Prostate gland (tissue), 2 donors: ENCODE measurements at regions not wholly inside any gene's neighbourhood (a gene's known extent, or its start where the extent isn't known, plus 50 kb on each side); places are given as distances from the start of the nearest gene placed in this dataset.

Experiments used
- DNase-seq: peaks from one replicate; pipeline ENCODE4 v3.0.0-alpha.2; 2019; ENCODE audit warnings: low spot score
- H3K27ac ChIP-seq, 2 donors: fragments of 200-600 bp; sonication (generic); 2 replicates each; pipeline ENCODE4 v1.5.1; 2017 to 2019
- H3K27me3 ChIP-seq: fragments of 200-600 bp; sonication (generic); replicated peaks from 2 replicates; pipeline ENCODE4 v1.5.1; 2019; ENCODE audit not compliant: insufficient read depth
- H3K36me3 ChIP-seq, 2 donors: fragments of 200-600 bp; sonication (generic); 1 replicate in 1 of 2; 2 replicates in 1 of 2; pipeline versions ENCODE4 v1.5.1 to v1.8.1; 2017 to 2019
- H3K4me1 ChIP-seq: fragments of 200-600 bp; sonication (generic); replicated peaks from 2 replicates; pipeline ENCODE4 v1.5.1; 2019
- H3K4me3 ChIP-seq, 2 donors: fragments of 200-600 bp; sonication (generic); 2 replicates each; pipeline ENCODE4 v1.5.1; 2017 to 2019
- H3K9me3 ChIP-seq: fragments of 200-600 bp; sonication (generic); 2 replicates; pipeline ENCODE4 v1.5.1; 2017
- CTCF ChIP-seq, 4 experiments: fragments of 200-600 bp in 2 of 4; fragments of 450-650 bp in 2 of 4; sonication (generic) in 2 of 4; IDR thresholded peaks; 1 replicate in 3 of 4; 2 replicates in 1 of 4; pipeline ENCODE4 v1.5.1; 2016 to 2019; ENCODE audit warnings: antibody characterized with exemption in 4 of 4, mild to moderate bottlenecking in 2 of 4, moderate library complexity in 2 of 4
- POLR2A ChIP-seq: fragments of 450-650 bp; IDR thresholded peaks from one replicate; pipeline ENCODE4 v1.6.1; 2016; ENCODE audit warnings: antibody characterized with exemption, mild to moderate bottlenecking
- POLR2AphosphoS5 ChIP-seq: sonication (generic); formaldehyde crosslinking; IDR thresholded peaks from one replicate; pipeline ENCODE4 v1.6.1; 2017; ENCODE audit warnings: antibody characterized with exemption
- WGBS: methylation state at CpG from one replicate; pipeline ENCODE4 v1.1.5; 2018; 5-methylcytosine and 5-hydroxymethylcytosine counted together
- intact Hi-C: fragments of 100-400 bp; cut with DNase I; formaldehyde crosslinking; loops from one replicate; pipeline ENCODE4 v1.14.2; 2022

DNA sequence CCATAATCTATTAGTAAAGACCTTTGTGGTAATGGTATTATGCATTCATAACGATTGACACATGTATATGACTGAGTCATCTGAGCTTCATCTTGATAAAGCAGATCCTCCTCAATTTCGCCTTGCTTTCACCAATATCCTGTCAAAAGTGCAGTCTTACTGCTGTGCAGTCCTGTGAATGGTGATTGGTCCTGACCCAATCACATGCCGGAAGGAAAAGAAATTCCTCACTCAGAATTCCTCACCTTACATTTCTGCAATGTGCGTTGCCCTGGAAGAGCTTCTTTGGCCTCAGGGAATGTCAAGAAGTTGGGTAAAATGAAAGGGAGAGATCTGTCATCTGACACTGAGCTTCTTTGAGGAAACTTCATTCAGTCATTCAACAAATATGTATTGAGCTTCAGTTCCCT lies 121.0 kb upstream of the TSPAN2 start:
- intact Hi-C loops: no loop called here
- H3K4me3 ChIP-seq: no peak overlapping the region
- no peaks in the 10 kb centered on the region for H3K9me3 ChIP-seq
- H3K27ac ChIP-seq: no peak overlapping the region
- DNase-seq: no peak
- WGBS: 93% methylated on average over 4 of the region's 4 CpGs
- no peaks in the 10 kb centered on the region for H3K4me1 ChIP-seq
- TF ChIP-seq POLR2AphosphoS5 (no peak), POLR2A (no peak), CTCF (IDR thresholded peaks at IDR 0.05) (no peak)
- H3K27me3 ChIP-seq: no peaks in the 10 kb centered on the region
- no peaks in the 10 kb centered on the region for H3K36me3 ChIP-seq

DNA sequence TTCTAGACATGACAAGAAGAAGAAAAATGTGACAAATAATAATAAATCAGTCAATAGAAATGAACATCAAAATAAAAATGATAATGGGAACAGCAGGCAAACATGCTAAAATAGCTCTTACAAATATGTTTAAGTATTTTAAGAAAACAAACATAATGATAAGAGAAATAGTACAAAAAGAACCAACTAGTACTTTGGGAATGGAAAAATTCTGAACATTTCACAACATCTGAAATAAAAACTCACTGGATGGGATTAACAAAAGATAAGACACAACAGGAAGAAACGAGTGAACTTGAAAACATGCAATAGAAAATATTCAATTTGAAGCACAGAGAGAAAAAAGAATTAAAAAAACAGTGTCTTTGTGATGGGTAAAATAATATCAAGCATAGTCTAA lies 115.2 kb upstream of the TSPAN2 start:
- intact Hi-C loops: no loop called here
- WGBS: 81% methylated on average over 1 of the region's 1 CpG
- H3K27ac ChIP-seq: no peak overlapping the region
- H3K36me3 ChIP-seq: no peaks in the 10 kb centered on the region
- no peak for DNase-seq
- H3K9me3 ChIP-seq: no peaks in the 10 kb centered on the region
- no peaks in the 10 kb centered on the region for H3K27me3 ChIP-seq
- H3K4me1 ChIP-seq: no peaks in the 10 kb centered on the region
- no peak overlapping the region for H3K4me3 ChIP-seq
- TF ChIP-seq POLR2AphosphoS5 (no peak), POLR2A (no peak), CTCF (IDR thresholded peaks at IDR 0.05) (no peak)

DNA sequence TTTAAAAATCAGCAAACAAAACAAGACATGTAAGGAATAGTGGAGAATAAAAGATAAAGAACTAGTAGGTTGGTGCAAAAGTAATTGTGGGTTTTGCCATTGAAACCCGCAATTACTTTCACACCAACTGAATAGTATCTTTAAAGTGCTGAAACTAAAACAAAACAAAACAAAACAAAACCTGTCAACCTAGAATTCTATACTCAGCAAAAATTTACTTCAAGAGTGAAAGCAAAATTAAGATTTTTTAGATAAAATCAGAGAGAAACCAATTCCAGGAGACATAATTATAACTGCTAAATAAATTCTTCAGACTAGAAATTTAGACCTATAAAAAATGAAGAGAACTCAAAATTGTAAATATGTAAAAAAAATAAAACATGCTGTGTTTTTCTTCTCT lies 114.0 kb upstream of the TSPAN2 start:
- 93% methylated on average over 1 of the region's 1 CpG for WGBS
- no peak for DNase-seq

GRCh38 chr1:115201598-115201997 lies 112.3 kb upstream of the TSPAN2 start:
- no peaks in the 10 kb centered on the region for H3K36me3 ChIP-seq
- no peak overlapping the region for H3K4me3 ChIP-seq
- H3K27ac ChIP-seq: no peak overlapping the region
- no peaks in the 10 kb centered on the region for H3K27me3 ChIP-seq
- H3K9me3 ChIP-seq: no peaks in the 10 kb centered on the region
- H3K4me1 ChIP-seq: no peaks in the 10 kb centered on the region
- 97% methylated on average over 1 of the region's 1 CpG for WGBS
- intact Hi-C loops: no loop called here
- DNase-seq: no peak
- TF ChIP-seq POLR2A: no peak
- no peak for TF ChIP-seq POLR2AphosphoS5
- no peak for TF ChIP-seq CTCF (IDR thresholded peaks at IDR 0.05)

More for the DNA sequence above, 114.0 kb upstream of the TSPAN2 start:
- Histone ChIP-seq H3K4me1 (no peaks in the 10 kb centered on the region), H3K9me3 (no peaks in the 10 kb centered on the region), H3K27me3 (no peaks in the 10 kb centered on the region), H3K4me3 (no peak overlapping the region), H3K27ac (no peak overlapping the region), H3K36me3 (no peaks in the 10 kb centered on the region)
- TF ChIP-seq POLR2A (no peak), CTCF (IDR thresholded peaks at IDR 0.05) (no peak), POLR2AphosphoS5 (no peak)
- intact Hi-C loops: no loop called here

- no peaks in the 10 kb centered on the region for H3K4me1 ChIP-seq
- 62% methylated on average over 5 of the region's 5 CpGs for WGBS
- H3K27ac ChIP-seq: no peak overlapping the region
Measured at GRCh38 chr1:115199416-115200132, 110.3 kb upstream of the TSPAN2 start.

More at GRCh38 chr1:115199416-115200132, 110.3 kb upstream of the TSPAN2 start:
- no peak for DNase-seq
- no peaks in the 10 kb centered on the region for H3K27me3 ChIP-seq
- H3K4me3 ChIP-seq: no peak overlapping the region
- no peak for TF ChIP-seq POLR2AphosphoS5
- no peak for TF ChIP-seq POLR2A
- TF ChIP-seq CTCF (IDR thresholded peaks at IDR 0.05): no peak
- no peaks in the 10 kb centered on the region for H3K9me3 ChIP-seq
- intact Hi-C loops: no loop called here
- H3K36me3 ChIP-seq: no peaks in the 10 kb centered on the region
